HuH-7.5 (cell line): ENCODE measurements at regions not wholly inside any gene's neighbourhood (a gene's known extent, or its start where the extent isn't known, plus 50 kb on each side); places are given as distances from the start of the nearest gene placed in this dataset.

Source experiments
- DNase-seq: peaks from one replicate; pipeline ENCODE4 v3.0.0; 2011; ENCODE audit warnings: low spot score

DNA sequence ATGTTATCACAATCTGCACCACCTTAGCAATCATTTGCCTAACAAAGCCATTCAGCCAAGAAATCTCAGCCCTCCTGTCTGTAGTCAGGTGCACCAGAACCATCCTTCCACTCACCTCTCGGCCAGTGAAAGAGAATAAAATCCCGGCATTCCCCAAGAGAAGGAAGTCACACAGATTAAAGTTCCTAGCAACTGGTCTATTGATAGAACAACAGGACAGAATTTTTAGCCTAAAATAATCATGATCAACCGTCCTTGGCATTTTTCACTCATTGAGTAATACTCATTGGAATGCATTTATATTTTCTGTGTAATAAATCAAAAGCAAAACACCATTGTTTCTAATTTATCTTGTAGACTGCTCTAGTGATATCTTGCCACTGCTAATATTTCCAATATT is 85.7 kb upstream of the CDH4 start:
- no peak for DNase-seq

DNA sequence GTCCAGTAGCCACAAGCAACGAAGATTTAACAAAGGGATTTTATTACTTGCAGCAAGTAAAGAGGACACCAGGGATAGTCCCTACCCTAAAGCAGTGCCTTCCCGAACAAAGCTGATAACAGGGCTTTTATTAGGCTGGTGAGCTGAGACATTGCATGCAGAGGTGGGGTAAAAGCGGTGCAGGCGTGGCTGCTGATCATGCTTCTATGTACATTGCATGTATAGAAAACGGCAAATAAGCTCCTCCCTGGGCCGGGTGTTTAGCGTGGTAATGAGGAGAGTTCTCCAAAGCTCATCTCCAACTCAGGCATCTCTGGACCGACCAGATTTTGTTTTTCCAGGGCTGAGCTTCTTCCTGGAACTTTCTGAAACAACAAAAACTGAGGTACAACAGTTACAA is 83.5 kb upstream of the CDH4 start:
- DNase-seq = no peak

DNA sequence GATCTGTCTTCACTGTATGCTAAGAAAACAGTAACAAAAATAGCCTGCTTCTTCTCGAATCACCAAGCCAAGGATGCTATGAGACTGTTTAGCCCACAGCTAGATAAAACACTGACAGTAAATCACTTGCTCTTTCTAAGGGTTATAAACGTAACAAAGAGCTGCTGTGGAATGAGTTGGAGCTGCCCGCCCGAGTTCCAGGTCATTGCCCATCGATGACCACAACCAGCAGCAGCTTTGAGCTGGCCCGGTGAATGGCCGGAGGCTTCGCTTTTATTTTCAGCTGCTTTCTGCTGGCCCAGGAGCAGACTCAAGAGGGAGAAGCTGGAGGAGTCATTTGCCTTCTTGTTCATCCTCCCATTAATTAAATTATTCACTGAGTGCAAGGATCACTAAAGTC is 82.2 kb upstream of the CDH4 start:
- DNase-seq = no peak

DNA sequence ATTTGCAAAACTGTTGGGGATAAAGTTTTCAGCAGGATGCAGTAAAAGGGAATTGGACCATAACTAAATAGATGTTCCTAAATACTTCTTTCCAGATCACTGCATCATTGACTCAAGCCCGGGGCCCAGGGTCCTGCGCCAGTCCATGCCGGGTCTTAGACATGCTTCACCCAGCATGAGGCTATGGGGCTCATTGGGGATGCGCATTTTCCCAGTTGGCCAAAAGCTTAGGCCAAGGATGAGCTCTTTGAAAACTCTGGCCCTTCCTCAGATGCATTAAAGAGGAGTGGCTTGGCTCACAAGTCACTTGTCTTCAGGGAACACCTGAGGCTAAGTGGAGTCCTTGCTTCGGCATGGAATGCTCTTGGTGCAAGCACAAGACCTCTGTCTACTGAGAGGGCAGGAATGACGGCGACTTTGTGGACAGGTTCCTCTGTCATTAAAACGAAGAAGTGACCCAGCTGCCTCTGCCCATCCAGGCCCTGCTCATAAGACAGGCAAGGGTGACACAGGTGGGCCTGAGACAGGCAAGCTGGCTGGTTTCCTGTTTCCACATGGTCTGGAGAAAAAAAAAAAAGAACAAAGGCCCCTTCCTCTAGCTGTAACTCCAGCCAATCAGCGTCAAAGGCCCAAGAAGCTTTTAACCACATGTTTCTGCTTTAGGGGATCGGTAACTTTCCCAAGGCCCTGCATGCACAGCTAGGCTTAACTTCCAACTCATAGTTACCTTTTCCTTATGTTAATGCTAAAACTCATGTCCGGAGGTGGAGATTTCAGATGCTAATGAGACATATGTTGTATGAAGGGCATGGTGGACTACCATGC is 81.4 kb upstream of the CDH4 start:
- DNase-seq = no peak

DNA sequence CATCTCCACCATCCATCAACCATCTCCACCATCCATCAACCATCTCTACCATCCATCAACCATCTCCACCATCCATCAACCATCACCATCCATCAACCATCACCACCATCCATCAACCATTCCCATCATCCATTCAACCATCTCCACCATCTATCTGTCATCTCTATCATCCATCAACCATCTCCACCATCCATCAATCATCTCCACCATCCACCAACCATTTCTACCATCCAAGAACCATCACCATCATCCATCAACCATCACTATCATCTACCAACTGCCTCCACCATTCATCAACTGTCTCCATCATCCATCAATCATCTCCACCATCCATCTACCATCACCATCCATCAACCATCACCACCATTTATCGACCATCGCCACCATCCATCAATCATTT is 78.8 kb upstream of the CDH4 start:
- no peak for DNase-seq

DNA sequence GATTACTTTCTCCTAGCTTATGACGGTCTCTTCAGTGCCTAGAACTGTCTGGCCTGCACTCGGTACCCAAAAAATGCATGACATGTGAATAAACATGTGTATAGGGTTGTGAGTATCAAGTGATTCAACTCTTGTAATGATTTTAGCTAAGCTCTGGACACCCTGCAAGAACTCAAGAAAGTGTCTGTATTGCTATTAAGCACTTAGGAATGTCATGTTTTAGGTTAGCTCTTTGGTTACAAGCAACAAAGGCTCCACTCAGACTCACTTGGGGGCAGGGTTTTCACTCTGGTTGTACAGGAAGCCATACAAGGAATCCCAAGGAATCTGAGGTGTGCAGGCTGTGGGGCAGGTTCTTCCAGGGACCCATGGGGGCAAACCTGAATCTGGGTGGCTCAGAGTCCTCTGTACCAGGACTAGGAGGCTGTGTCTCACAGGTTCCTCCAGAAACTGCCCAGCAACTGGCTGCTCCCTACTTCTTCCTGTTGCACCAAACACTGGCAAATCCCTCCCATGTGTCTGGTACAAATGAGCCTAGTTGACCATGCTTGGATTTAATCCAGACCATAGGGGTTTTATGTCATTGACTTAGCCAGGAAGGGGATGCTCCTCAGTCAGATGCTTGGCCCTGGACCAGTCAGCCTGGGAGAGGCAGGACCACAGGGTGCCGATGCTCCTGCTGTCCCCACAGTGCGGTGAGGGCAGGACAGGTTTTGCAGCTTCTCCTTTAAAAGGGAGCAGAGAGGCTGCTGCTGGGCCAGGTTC is 77.9 kb upstream of the CDH4 start:
- no peak for DNase-seq

DNA sequence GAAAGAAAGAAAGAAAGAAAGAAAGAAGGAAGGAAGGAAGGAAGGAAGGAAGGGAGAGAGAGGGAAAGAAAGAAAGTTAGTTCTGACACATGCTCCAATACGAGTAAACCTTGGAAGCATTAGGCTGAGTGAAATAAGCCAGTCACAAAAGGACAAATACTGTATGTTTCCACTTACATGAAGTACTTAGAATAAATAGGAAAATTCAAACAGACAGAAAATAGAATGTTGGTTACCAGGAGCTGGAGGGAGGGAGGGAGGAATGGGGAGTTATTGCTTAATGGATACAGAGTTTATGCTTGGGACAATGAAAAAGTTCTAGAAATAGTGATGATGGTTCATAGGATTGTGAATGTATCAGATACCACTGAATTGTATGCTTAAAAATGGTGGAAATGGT is 75.2 kb upstream of the CDH4 start:
- no peak for DNase-seq

DNA sequence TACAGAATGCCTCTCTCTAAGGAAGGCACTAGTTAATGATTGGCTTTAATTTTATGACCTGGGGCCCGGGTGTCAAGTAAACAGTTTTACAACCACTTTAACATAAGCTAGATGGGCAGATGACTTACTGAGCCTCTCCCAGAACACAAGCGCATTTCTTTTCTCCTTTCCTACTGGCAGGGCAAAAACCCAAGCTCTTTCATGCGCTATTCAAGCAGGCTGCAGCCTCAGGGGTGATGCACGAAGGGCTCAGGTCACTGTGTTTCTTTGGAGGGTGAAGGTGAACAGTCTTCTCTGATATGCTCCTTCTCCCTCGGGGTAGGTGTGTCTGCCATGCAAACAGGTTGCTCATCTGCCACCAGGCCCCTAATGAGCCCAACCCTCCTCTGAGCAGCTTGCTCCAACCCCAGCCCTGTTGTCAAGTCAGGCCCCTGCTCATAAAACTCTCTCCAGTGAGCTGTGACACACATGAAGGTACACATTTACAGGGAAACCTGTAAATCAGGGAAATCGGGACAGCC is 73.5 kb upstream of the CDH4 start:
- DNase-seq = no peak

DNA sequence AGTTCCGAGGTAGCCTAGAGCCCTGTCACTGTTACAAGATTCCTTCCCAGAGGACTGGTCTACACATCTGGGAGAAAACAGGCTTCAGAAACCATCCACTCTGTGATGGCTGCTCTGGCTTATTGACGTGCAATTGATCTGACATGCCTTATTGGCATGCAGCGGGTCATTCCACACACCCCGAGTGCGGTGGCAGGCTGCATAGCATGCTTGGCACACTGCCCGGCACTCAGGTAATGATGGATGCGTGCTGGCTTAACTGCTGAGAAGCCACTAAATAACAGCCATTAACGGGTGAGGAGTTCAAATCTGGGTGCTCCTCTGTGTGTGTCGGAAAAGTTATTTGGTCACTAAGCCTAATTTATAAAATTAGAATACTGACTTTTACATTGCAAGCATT is 67.9 kb upstream of the CDH4 start:
- no peak for DNase-seq

DNA sequence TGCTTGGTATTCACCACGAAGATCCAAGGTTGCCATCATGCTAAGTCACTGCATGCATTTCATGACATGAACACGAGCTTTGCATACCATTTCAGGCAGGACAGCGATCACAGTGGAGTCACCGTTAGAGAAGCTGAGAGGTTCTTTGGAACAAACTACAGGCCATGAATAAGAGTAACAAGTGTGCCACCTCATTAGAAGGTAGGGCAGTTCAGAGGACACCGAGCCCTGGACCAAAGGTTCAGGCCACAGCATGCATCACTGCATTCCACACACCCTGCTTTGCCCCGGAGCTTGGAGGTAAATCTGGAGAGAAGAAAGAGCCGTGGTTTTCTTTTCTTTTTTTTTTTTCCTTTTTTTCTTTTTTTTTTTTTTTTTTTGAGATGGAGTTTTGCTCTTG is 66.9 kb upstream of the CDH4 start:
- DNase-seq = no peak

DNA sequence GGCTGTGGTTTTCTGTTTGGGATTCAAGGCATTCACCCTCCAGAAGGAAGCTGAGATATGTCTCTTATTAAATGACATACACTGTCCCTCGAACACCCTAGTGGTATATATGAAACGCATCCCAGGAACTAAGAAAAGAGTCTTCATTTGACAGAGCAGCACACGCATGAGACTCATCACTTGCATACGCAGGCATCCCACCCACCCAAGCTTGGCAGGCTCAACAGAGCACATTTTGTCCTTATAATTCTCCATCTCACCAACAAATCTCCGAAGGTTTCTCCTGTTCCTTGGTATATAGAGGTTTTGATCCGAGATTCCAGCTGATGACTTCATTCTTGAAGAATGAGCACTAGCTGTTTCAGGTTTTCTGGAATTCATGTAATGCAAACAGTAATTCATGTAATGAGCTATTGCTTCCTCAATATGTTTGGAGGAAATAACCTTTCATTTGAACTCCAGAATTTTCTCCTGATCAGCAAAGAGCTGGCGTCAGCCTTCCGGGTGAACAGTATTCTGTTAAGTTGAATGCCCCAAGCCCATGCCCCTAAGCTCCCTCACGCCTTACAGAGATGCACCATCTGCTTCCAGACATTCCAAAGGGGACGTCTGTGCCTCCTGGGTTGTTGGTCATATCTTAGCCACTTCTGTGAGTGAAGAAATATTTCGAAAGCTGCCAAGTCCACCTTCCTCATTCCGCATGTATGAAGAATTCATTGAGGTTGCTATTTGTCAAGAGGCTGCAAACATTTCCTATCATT is 66.0 kb upstream of the CDH4 start:
- no peak for DNase-seq

DNA sequence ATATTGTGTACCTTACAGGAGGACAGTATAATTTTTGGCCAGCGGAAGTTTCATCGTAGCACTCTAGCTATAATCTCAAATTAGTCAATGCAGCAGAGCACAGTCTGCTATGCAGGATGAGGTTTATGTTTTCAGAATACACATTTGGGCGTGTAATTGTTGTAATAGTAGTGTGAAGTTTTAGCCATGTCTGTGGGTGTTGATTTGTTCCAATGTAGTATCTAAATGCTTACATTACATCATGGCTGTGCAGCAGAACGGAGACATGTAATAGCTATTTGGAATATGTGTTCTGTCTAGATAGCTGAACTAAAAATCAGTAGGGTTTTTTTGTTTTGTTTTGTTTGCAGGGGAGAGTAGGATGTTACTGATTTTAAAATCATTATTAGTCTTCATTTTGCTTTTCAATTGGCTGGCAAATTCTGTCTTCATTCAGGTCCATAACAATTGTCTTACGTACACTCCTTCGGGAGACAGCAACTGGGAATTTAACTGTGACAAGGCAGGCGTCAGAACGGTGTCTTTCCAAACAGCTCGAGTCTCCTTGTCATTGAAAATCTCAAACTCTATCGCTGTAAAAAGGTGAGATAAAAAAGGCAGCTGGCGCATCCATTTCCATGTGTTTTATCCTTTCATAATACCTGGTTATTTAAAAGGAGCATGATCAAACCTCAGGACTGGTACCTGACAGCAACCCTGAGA is 65.1 kb upstream of the CDH4 start:
- DNase-seq = no peak

DNA sequence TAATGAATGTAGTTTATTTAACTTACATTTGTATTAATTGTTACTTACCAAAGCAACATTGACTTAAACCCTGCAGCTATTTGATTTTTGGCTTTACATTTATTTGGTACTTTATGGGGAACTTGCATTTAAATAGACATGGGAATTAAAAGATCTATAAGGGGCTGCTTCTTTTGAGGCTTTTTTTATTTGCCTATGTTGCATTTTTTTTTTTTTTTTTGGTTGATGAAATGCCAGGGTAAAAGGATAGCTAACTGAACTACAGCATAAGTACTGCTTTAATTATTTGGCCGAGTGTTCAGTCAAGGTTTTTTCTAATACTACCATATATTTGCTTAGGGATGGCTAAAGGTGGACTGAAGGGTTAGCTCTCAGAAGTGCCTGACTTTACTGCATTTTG is 62.5 kb upstream of the CDH4 start:
- DNase-seq = no peak

DNA sequence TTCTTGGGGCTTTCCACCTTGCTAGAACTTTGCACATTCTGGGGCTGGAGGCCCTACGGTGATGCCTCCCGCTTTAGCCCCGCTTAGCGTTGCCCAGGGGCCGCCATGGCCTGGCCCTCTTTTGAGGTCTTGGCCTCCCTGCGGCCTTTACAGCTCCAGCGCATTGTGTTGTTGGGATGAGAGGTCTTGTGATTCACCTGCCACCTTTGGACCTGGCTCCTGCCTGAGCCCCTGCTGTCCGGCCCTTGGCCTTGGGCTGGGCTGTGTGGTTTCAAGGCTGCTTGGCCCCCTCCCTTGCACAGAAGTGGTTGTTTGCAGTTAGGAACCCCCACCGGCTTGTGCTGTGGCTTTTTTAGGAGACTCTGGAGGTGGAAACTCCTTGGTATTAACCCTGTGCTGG is 61.0 kb upstream of the CDH4 start:
- no peak for DNase-seq

DNA sequence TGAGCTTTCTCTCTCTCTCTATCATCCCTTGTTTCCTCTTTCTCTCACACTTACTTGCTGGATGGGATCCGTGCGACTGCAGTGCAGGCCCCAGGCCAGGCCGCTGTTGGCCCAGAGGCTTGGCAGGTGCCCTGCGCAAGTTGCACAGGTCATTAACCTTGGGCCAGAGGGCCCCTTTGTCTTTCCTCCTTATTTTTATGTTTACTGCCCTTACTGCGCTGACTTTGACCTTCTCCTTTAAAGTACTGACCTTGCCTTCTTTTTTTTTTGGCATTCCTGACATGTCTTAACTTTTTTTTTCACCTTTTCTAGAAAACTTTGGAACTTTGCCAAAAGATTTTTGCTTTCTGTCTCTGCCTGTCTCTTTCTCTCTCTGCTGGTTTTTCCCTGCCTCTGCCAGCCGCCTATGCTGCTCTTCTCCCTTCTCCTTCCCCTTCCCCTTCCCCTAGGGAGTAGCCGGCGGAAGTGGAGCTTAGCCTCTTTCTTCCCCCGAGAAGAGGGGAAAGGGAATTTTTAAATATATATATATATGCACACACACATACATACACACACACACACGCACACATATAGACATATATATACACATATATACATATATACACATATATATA is 59.6 kb upstream of the CDH4 start:
- DNase-seq = no peak

DNA sequence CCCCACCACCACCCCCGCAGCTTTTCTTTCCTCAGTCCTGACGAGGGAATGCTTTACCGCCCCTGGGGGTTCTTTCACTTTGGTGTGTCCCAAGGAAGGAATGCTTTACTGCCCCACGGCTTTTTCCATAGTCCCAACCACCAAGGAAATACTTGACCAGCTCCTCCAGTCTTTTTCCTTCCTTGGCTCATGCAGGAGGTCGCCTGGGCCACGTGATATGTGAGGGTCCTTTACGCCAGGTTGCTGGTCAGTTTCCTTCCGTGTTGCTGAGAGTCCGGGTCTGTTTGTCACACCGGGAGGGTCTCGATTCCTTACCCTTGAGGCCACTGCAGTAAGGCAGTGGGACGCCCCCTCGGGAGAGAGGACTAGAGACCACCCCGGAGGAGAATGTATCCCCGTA is 58.9 kb upstream of the CDH4 start:
- no peak for DNase-seq
